GM21619 (cell line): ENCODE measurements at regions not wholly inside any gene's neighbourhood (a gene's known extent, or its start where the extent isn't known, plus 50 kb on each side); places are given as distances from the start of the nearest gene placed in this dataset.

Source experiments
- ATAC-seq: cut with Tn5 transposase; IDR thresholded peaks from one replicate; pipeline ENCODE4 v1.9.1; 2021; ENCODE audit not compliant: unreplicated experiment

DNA sequence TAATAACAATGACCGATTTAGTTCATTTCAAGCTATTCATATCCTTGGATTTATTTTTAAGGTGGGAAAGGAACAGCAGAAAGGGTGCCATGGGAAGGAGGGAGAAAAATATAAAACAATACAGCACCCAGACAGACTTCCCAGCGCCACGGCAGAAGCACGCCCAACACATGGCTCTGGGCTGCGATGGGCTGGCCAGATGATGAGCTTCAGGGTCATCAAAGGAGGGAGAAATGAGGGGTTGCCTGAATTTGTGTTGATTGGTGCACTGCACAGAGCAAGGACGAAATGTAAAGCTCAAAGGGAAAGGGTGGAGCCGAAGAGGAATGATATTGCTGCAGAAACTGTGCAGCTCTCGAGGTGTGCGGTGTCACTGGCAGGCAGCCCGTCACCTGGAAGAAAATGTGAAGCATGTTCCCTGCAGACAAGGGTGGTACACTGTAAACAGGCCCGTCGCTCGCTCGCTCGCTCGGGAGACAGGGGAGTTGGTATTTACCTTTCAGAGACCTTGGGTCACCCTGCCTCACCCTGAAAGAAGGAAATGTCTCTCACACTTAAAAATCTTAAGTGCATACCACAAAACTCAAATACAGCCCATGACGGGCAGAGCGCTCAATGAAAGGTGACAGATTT lies 195.5 kb upstream of the CTAGE1 start:
- ATAC-seq, result no peak

GRCh38 chr18:22613788-22614187 lies 196.1 kb upstream of the CTAGE1 start:
- ATAC-seq, result no peak

- ATAC-seq, result no peak
These were observed 205.8 kb upstream of the CTAGE1 start for GRCh38 chr18:22623513-22623912.

GRCh38 chr18:22624176-22624575 lies 206.5 kb upstream of the CTAGE1 start:
- ATAC-seq, result no peak

GRCh38 chr18:22625406-22625805 lies 207.7 kb upstream of the CTAGE1 start:
- no peak for ATAC-seq

DNA sequence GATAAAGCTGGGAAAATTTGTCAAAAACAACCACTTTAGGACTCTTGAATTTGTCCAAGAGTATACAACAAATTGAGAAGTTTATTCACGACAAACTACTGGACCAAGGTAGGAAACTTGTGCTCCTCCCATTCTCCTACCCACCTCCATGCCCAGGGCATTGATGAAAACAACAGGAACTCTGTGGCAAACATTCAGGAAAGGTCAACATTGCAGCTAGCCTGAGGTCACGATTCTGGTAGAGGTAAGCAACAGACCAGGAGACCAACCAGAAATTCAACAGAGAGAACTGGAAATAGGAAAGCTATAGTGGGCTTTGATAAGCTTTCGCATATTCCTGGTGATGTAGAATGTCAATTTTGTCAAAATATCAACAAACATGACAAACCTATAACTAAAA lies 209.1 kb upstream of the CTAGE1 start:
- ATAC-seq, result no peak

GRCh38 chr18:22627506-22627905 lies 209.8 kb upstream of the CTAGE1 start:
- no peak for ATAC-seq

DNA sequence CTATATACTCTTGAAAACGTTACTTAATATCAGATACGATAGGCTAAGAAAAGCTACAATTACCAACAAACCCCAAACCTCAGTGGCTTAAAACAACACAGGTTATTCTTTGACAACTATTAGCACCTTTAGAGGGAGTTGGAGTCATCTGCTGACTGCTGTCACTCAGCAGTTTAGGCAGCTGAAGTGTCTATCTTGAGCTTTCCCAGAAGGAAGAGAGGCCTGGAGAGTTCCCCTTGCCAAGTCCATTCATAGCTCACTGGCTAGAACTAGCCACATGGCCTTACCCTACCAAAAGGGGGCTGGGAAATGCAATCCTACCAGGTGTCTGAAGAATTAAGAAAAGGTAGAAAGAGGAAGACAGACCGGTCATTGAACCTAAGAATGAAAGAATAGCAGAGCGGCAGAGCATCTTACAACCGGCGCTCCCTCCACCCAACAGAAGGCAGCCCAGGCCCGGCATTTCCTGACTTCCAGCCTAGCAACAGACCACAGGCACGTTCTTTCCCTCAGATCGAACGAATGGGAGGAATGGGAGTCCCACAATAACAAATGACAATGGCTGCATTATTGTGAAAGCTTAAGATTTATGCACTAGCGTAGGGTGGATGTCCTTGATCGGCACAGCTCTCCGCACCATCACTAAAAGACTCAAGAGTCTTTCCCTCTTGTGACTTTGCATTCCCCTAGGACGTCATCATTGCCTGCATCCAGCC lies 211.2 kb upstream of the CTAGE1 start:
- no peak for ATAC-seq

DNA sequence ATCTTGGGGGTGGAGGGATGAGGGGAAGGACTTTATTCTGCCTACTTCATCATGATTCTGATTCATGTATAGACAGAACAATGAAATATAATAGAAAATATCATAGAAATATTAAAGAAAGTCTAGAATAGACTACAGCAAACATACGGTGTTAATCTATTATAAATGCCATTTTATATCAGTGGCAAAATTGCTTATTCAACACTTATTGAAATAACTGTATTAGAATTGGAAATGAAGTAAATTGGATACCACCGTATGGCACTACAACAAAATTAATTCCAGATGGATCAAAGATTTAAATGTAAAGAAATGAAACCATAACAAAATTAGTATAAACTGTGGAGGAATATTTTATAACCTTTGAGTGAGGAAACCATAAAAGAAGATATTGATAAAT lies 213.3 kb upstream of the CTAGE1 start:
- ATAC-seq, result no peak

GRCh38 chr18:22632191-22632590 lies 214.5 kb upstream of the CTAGE1 start:
- no peak for ATAC-seq

DNA sequence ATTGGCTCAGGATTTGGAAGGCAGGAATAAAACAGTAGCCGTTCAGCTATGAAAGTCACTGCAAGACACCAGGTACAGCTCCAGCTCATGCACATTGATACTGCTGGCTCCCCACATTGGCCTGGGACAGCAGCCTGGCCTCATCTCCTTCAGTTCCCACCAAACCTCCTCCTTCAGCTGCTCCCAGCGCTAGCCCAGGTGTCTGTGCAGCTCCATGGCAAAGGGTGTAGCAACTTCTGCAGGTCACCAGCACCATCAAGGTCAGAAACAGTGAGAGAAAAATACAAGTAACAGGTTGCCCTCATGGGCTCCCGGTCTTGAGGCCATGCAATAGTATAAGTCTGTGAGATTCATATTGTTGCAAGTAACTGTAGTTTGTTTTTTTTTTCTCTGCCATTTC lies 216.7 kb upstream of the CTAGE1 start:
- no peak for ATAC-seq

DNA sequence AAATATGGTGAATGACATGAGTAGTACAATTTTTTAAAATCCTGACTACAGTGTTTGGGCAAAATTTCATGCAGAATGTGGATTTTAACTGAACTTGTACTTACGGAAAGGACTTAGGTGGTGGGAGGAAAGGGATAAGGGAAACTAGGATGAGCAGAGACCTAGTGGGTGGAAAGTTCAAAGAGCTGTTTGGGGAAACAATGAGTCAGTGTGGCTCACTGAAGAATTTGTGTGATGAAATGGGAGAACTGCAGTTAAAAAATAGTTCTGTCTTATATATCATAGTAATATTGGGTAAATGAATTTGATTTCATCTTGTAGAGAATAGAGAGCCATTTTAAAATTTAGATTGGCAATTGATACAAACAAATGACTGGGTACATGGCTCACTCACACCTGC lies 220.1 kb upstream of the CTAGE1 start:
- ATAC-seq, result no peak

DNA sequence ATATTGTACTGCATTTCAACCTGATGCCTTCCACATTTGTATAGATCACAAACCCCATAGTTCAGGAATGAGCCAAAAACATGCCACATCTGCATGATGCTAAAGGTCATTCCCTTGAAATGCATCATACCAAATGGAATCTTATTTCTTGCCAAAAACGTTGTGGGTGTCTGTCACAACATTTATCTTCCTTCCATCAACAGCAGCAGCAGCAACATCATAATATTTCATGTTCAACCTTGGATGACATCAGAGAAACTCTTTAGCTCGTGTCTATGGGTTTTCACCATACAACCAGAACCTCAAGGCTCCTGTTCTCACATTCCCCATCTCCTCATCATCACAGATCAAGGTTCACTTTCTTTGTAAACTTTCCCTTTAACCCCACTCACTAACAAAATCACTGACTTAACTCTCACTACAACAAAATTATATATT lies 221.3 kb upstream of the CTAGE1 start:
- no peak for ATAC-seq

DNA sequence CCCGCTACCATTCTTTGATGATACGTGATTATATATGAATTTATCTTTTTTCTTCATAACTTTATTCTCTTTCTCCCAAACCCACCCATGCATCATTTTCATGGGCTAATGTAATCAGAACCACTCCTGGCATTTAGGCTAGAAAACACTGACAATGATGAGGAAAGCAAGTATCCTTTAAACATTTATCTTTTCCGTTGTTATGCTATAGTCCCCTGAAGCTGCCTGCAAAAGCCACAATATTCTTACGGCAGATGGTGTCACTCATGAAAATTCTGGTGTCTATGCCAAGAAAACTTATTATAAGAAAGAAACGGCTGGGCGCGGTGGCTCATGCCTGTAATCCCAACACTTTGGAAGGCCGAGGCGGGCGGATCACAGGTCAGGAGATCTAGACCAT lies 221.8 kb upstream of the CTAGE1 start:
- no peak for ATAC-seq

- ATAC-seq, result no peak
These were observed 222.6 kb upstream of the CTAGE1 start for GRCh38 chr18:22640281-22640842.

- no peak for ATAC-seq
These were observed 224.2 kb upstream of the CTAGE1 start for GRCh38 chr18:22641958-22642357.

DNA sequence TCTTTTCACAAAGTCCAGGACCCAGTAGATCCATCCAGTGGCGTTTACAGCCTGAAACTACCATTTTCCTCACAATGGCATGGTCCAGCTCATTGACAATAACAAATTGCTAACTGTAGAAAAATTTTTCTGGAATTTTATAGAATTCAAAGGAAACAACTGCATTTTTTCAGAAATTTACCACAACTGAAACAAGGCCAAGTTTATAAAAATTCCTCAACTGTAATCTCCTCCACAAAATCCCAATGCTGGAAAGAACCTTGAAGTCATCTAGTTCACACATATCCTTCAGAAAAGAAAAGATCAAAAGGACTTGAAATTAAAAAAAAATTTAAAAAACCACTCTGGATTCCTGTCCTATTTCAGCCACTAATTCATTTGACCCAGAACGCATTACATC lies 226.0 kb upstream of the CTAGE1 start:
- ATAC-seq, result no peak

DNA sequence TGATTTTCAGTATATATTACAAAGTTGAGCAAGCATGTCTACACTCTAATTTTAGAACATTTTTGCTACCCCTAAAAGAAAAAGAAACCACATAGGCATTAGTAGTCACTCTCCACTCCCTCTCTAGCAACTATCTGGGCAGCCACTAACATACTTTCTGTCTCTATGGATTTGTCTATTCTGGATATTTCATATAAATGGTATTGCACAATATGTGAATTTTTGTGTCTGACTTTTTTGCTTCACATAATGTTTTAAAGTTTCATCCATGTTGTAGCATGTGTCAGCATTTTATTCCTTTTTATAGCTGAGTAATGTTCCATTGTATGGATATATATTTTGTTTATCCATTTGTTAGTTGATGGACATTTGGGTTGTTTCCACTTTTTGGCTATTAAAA lies 232.5 kb upstream of the CTAGE1 start:
- no peak for ATAC-seq

- no peak for ATAC-seq
These were observed 239.9 kb upstream of the CTAGE1 start for GRCh38 chr18:22657619-22658018.

DNA sequence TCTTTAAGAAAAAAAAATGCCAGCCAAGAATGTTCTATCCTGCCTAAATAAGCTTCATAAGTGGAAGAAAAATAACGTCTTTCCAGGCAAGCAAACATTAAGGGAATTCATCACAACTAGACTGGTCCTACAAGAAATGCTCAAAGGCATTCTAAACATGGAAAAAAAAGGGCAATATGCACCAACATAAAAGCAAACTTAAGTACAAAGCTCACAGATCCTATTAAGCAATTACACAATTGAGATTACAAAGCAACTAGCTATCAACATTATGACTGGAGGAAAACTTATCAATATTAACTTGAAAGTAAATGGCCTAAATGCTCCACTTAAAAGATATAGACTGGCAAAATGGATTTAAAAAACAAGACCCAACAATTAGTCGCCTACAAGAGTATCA lies 240.6 kb upstream of the CTAGE1 start:
- ATAC-seq, result no peak

GRCh38 chr18:22663378-22663777 lies 245.7 kb upstream of the CTAGE1 start:
- ATAC-seq, result no peak

GRCh38 chr18:22666411-22666940 lies 248.8 kb upstream of the CTAGE1 start:
- ATAC-seq, result no peak
